ENCODE measurements at regions not wholly inside any gene's neighbourhood (a gene's known extent, or its start where the extent isn't known, plus 50 kb on each side); places are given as distances from the start of the nearest gene placed in this dataset.

DNA sequence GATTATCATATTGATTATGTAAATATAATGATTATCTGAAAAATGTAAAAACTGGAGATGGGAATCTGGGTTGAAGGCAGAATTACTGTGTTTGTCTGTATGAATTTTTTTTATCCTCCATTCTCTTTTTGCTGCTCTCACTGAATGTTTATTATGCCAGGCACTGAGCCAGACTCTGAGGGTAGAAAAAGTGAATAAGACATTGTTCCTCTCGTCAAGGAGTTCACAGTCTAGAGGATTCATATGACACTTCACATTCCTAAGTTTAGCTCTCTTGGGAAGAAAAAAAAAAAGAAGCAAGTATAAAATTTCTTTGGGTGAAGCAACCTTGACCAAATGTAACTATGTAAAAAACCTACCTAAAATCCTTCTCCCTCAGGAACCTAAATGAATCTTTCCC lies 120.9 kb upstream of the LMO3 start:
- TF ChIP-seq POLR2AphosphoS5 (IDR thresholded peaks at IDR 0.05; ENCODE audit: low read depth, low read length): no peak
- no peak for TF ChIP-seq POLR2A (IDR thresholded peaks at IDR 0.05; ENCODE audit: low read depth, low read length)

Measured in GM12892 (cell line).